ENCODE measurements at regions not wholly inside any gene's neighbourhood (a gene's known extent, or its start where the extent isn't known, plus 50 kb on each side); places are given as distances from the start of the nearest gene placed in this dataset.
"Not testable (repeated sequence)": the region's sequence is repeated elsewhere in the genome, so short reads cannot be mapped to it uniquely, and the experiment has no call there.

GRCh38 chr5:108503986-108504385, 122.1 kb upstream of the FBXL17 start:
- peaks cover 21% of the 10 kb centered on the region for H3K9me3 ChIP-seq (ENCODE audit: control insufficient read depth, low read length)
- no peak overlapping the region for H3K27ac Mint-ChIP-seq

DNA sequence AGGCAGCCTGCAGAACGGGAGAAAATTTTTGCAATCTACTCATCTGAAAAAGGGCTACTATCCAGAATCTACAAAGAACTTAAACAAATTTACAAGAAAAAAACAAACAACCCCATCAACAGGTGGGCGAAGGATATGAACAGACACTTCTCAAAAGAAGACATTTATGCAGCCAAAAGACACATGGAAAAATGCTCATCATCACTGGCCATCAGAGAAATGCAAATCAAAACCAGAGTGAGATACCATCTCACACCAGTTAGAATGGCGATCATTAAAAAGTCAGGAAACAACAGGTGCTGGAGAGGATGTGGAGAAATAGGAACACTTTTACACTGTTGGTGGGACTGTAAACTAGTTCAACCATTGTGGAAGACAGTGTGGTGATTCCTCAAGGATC, 113.7 kb upstream of the FBXL17 start:
- not testable (repeated sequence) for H3K27me3 ChIP-seq (ENCODE audit: control insufficient read depth, insufficient read depth, low read length, poor library complexity, severe bottlenecking); H3K27me3 Mint-ChIP-seq (ENCODE audit: insufficient read depth); H3K4me1 ChIP-seq (ENCODE audit: control insufficient read depth, insufficient read depth, low read length); H3K27ac ChIP-seq (ENCODE audit: low read depth, low read length); H3K36me3 Mint-ChIP-seq (ENCODE audit: low read depth); H3K36me3 ChIP-seq (ENCODE audit: control insufficient read depth, insufficient read depth, low read length); DNase-seq; H3K4me1 Mint-ChIP-seq; H3K27ac Mint-ChIP-seq; H3K9ac ChIP-seq (ENCODE audit: extremely low read depth, low read length, poor library complexity, severe bottlenecking); H3K4me3 Mint-ChIP-seq; H3K4me3 ChIP-seq (ENCODE audit: low read length)
- H3K9me3 Mint-ChIP-seq = peaks cover 14% of the 10 kb centered on the region
- WGBS, 2 experiments (ENCODE audit: insufficient coverage in 1 of 2, insufficient read length in 1 of 2) = 90% methylated on average over 2 of the region's 3 CpGs; no CpG with 5 or more reads in 1 of the 2 experiments
- peaks cover 11% of the 10 kb centered on the region for H3K9me3 ChIP-seq (ENCODE audit: control insufficient read depth, low read length)

More at GRCh38 chr5:108503986-108504385, 122.1 kb upstream of the FBXL17 start:
- H3K9me3 Mint-ChIP-seq = peaks cover 28% of the 10 kb centered on the region
- no peak for DNase-seq
- H3K27me3 Mint-ChIP-seq (ENCODE audit: insufficient read depth) = no peaks in the 10 kb centered on the region
- H3K4me3 Mint-ChIP-seq = no peak overlapping the region
- H3K4me1 Mint-ChIP-seq = no peaks in the 10 kb centered on the region
- H3K36me3 Mint-ChIP-seq (ENCODE audit: low read depth) = no peaks in the 10 kb centered on the region
- Histone ChIP-seq H3K9ac (ENCODE audit: extremely low read depth, low read length, poor library complexity, severe bottlenecking) (no peak overlapping the region), H3K27ac (ENCODE audit: low read depth, low read length) (no peak overlapping the region), H3K4me1 (ENCODE audit: control insufficient read depth, insufficient read depth, low read length) (no peaks in the 10 kb centered on the region), H3K27me3 (ENCODE audit: control insufficient read depth, insufficient read depth, low read length, poor library complexity, severe bottlenecking) (no peaks in the 10 kb centered on the region), H3K36me3 (ENCODE audit: control insufficient read depth, insufficient read depth, low read length) (no peaks in the 10 kb centered on the region), H3K4me3 (ENCODE audit: low read length) (no peak overlapping the region)
- TF ChIP-seq, protein P1, sequence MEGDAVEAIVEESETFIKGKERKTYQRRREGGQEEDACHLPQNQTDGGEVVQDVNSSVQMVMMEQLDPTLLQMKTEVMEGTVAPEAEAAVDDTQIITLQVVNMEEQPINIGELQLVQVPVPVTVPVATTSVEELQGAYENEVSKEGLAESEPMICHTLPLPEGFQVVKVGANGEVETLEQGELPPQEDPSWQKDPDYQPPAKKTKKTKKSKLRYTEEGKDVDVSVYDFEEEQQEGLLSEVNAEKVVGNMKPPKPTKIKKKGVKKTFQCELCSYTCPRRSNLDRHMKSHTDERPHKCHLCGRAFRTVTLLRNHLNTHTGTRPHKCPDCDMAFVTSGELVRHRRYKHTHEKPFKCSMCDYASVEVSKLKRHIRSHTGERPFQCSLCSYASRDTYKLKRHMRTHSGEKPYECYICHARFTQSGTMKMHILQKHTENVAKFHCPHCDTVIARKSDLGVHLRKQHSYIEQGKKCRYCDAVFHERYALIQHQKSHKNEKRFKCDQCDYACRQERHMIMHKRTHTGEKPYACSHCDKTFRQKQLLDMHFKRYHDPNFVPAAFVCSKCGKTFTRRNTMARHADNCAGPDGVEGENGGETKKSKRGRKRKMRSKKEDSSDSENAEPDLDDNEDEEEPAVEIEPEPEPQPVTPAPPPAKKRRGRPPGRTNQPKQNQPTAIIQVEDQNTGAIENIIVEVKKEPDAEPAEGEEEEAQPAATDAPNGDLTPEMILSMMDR (conservative IDR thresholded peaks at IDR 0.05) = no peak
- 85 to 91% methylated on average over 2 of the region's 2 CpGs for WGBS, 2 experiments (ENCODE audit: insufficient coverage in 1 of 2, insufficient read length in 1 of 2)

DNA sequence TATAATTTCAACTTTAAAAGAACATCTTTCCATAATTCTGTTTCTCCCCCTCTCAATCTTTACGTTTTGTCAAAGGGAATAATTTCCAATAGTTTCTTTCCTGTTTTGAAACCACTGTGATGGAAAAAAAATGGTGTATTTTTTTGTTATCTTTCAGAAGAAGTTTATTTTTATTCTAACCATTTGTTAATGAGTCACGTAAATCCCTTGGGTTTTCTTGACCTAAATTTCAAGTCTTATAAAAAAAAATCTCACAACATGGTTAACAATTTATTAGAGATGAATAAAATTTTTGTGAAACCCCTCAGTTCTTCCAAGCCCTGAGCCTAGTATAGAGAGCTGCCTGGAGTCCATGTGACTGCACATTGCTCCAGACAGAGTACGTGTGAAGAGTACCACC, 106.1 kb upstream of the FBXL17 start:
- no peaks in the 10 kb centered on the region for H3K27me3 ChIP-seq (ENCODE audit: control insufficient read depth, insufficient read depth, low read length, poor library complexity, severe bottlenecking)
- Mint-ChIP-seq H3K4me1 (no peaks in the 10 kb centered on the region), H3K27ac (no peak overlapping the region), H3K4me3 (no peak overlapping the region), H3K9me3 (peaks cover 6% of the 10 kb centered on the region), H3K27me3 (ENCODE audit: insufficient read depth) (peaks cover 2% of the 10 kb centered on the region), H3K36me3 (ENCODE audit: low read depth) (no peaks in the 10 kb centered on the region)
- H3K4me1 ChIP-seq (ENCODE audit: control insufficient read depth, insufficient read depth, low read length) = no peaks in the 10 kb centered on the region
- H3K4me3 ChIP-seq (ENCODE audit: low read length) = no peak overlapping the region
- no peak for DNase-seq
- 71 to 97% methylated on average over 1 to 3 of the region's 3 CpGs for WGBS, 2 experiments (ENCODE audit: insufficient coverage in 1 of 2, insufficient read length in 1 of 2)
- no peak overlapping the region for H3K27ac ChIP-seq (ENCODE audit: low read depth, low read length)
- H3K36me3 ChIP-seq (ENCODE audit: control insufficient read depth, insufficient read depth, low read length) = no peaks in the 10 kb centered on the region
- TF ChIP-seq, protein P1 (conservative IDR thresholded peaks at IDR 0.05) = no peak
- H3K9me3 ChIP-seq (ENCODE audit: control insufficient read depth, low read length) = peaks cover 4% of the 10 kb centered on the region
- no peak overlapping the region for H3K9ac ChIP-seq (ENCODE audit: extremely low read depth, low read length, poor library complexity, severe bottlenecking)

DNA sequence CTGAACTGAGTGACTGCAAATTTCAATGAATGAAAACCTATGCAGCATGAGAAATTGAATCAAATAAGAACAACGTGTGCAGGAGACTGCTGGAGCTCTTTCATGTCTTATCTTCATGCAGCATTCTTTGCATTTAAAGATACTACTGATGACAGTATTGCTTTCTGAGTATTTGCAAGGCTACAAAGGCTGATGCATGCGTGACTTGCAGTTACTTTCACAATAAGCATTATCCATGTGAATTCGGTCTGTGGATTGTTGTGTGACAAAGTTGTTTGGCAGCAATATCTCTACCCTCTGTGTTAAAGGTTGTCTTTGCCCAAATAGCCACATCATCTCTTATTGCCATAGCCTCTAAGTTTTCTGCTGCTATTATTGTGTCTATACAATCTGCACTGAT, 102.1 kb upstream of the FBXL17 start:
- no peaks in the 10 kb centered on the region for H3K9me3 Mint-ChIP-seq
- WGBS, 2 experiments (ENCODE audit: insufficient coverage in 1 of 2, insufficient read length in 1 of 2) = 92 to 100% methylated on average over 1 to 3 of the region's 3 CpGs
- no peaks in the 10 kb centered on the region for H3K36me3 ChIP-seq (ENCODE audit: control insufficient read depth, insufficient read depth, low read length)
- H3K4me1 Mint-ChIP-seq = no peaks in the 10 kb centered on the region
- H3K36me3 Mint-ChIP-seq (ENCODE audit: low read depth) = no peaks in the 10 kb centered on the region
- H3K9me3 ChIP-seq (ENCODE audit: control insufficient read depth, low read length) = peaks cover under 1% of the 10 kb centered on the region
- no peak overlapping the region for H3K4me3 ChIP-seq (ENCODE audit: low read length)
- H3K27me3 Mint-ChIP-seq (ENCODE audit: insufficient read depth) = no peaks in the 10 kb centered on the region
- no peak overlapping the region for H3K4me3 Mint-ChIP-seq
- no peak overlapping the region for H3K27ac ChIP-seq (ENCODE audit: low read depth, low read length)
- H3K27ac Mint-ChIP-seq = no peak overlapping the region
- H3K9ac ChIP-seq (ENCODE audit: extremely low read depth, low read length, poor library complexity, severe bottlenecking) = no peak overlapping the region
- TF ChIP-seq, protein P1 (conservative IDR thresholded peaks at IDR 0.05) = no peak
- DNase-seq = no peak
- no peaks in the 10 kb centered on the region for H3K4me1 ChIP-seq (ENCODE audit: control insufficient read depth, insufficient read depth, low read length)
- no peaks in the 10 kb centered on the region for H3K27me3 ChIP-seq (ENCODE audit: control insufficient read depth, insufficient read depth, low read length, poor library complexity, severe bottlenecking)
